Right lobe of liver (tissue), 4 donors: ENCODE measurements at regions not wholly inside any gene's neighbourhood (a gene's known extent, or its start where the extent isn't known, plus 50 kb on each side); places are given as distances from the start of the nearest gene placed in this dataset.

Source experiments
- CTCF ChIP-seq, 4 donors: fragments of 200-600 bp in 3 of 4; fragments of 450-650 bp in 1 of 4; IDR thresholded peaks; one replicate each; pipeline versions ENCODE4 v1.5.1 to v1.8.0; 2016 to 2022; ENCODE audit warnings: antibody characterized with exemption in 4 of 4, mild to moderate bottlenecking in 2 of 4
- POLR2A ChIP-seq: fragments of 450-650 bp; IDR thresholded peaks from one replicate; pipeline ENCODE4 v1.6.1; 2017; ENCODE audit warnings: antibody characterized with exemption, mild to moderate bottlenecking
- donor health status: DM: no; HTN: no; CAD: no.
- donor health status: DM: no; HTN: no; CAD: no.
- donor health status: DM: no; HTN: yes; CAD: no.

- TF ChIP-seq CTCF (IDR thresholded peaks at IDR 0.05) (no peak), POLR2A (no peak)
Observed at GRCh38 chr12:30117483-30117882, 333.7 kb upstream of the TMTC1 start.
